ENCODE measurements at regions not wholly inside any gene's neighbourhood (a gene's known extent, or its start where the extent isn't known, plus 50 kb on each side); places are given as distances from the start of the nearest gene placed in this dataset.

GRCh38 chr18:41022484-41022883 lies 932.5 kb upstream of the PIK3C3 start:
- TF ChIP-seq CTCF (IDR thresholded peaks at IDR 0.05; ENCODE audit: insufficient read depth, low read depth, low read length), result no peak
- no peak overlapping the region for H3K4me3 ChIP-seq (ENCODE audit: low read depth, low read length)
- no peak for DNase-seq (ENCODE audit: low read depth)

- no peak overlapping the region for H3K4me3 ChIP-seq (ENCODE audit: low read depth, low read length)
- TF ChIP-seq CTCF (IDR thresholded peaks at IDR 0.05; ENCODE audit: insufficient read depth, low read depth, low read length), result no peak
- DNase-seq (ENCODE audit: low read depth), result no peak
Measured at GRCh38 chr18:41021089-41021488, 933.9 kb upstream of the PIK3C3 start.

GRCh38 chr18:41012194-41012593 lies 942.8 kb upstream of the PIK3C3 start:
- TF ChIP-seq CTCF (IDR thresholded peaks at IDR 0.05; ENCODE audit: insufficient read depth, low read depth, low read length), result no peak
- H3K4me3 ChIP-seq (ENCODE audit: low read depth, low read length), result no peak overlapping the region
- DNase-seq (ENCODE audit: low read depth), result no peak

GRCh38 chr18:41009926-41010325 lies 945.1 kb upstream of the PIK3C3 start:
- no peak for TF ChIP-seq CTCF (IDR thresholded peaks at IDR 0.05; ENCODE audit: insufficient read depth, low read depth, low read length)
- DNase-seq (ENCODE audit: low read depth), result no peak

GRCh38 chr18:41004324-41004723 lies 950.7 kb upstream of the PIK3C3 start:
- no peak overlapping the region for H3K4me3 ChIP-seq (ENCODE audit: low read depth, low read length)
- no peak for TF ChIP-seq CTCF (IDR thresholded peaks at IDR 0.05; ENCODE audit: insufficient read depth, low read depth, low read length)
- no peak for DNase-seq (ENCODE audit: low read depth)

More at GRCh38 chr18:41009926-41010325, 945.1 kb upstream of the PIK3C3 start:
- no peak overlapping the region for H3K4me3 ChIP-seq (ENCODE audit: low read depth, low read length)

GRCh38 chr18:40995529-40995928 lies 959.5 kb upstream of the PIK3C3 start:
- DNase-seq (ENCODE audit: low read depth), result no peak
- H3K4me3 ChIP-seq (ENCODE audit: low read depth, low read length), result no peak overlapping the region
- TF ChIP-seq CTCF (IDR thresholded peaks at IDR 0.05; ENCODE audit: insufficient read depth, low read depth, low read length), result no peak

- no peak overlapping the region for H3K4me3 ChIP-seq (ENCODE audit: low read depth, low read length)
- no peak for TF ChIP-seq CTCF (IDR thresholded peaks at IDR 0.05; ENCODE audit: insufficient read depth, low read depth, low read length)
- DNase-seq (ENCODE audit: low read depth), result no peak
Measured at GRCh38 chr18:40993363-40993762, 961.7 kb upstream of the PIK3C3 start.

All from fibroblast of villous mesenchyme (primary cell).